ENCODE measurements at regions not wholly inside any gene's neighbourhood (a gene's known extent, or its start where the extent isn't known, plus 50 kb on each side); places are given as distances from the start of the nearest gene placed in this dataset.
"Not testable (repeated sequence)": the region's sequence is repeated elsewhere in the genome, so short reads cannot be mapped to it uniquely, and the experiment has no call there.

GRCh38 chr14:103186909-103187586 is 63.8 kb downstream of the TNFAIP2 start:
- DNase-seq, result no peak

- DNase-seq, result no peak
Observed at GRCh38 chr14:103187911-103188310, 64.7 kb downstream of the TNFAIP2 start.

- no peak for DNase-seq
Observed at GRCh38 chr14:103188810-103189480, 65.7 kb downstream of the TNFAIP2 start.

GRCh38 chr14:103189481-103190470 is 66.5 kb downstream of the TNFAIP2 start:
- no peak for DNase-seq

- DNase-seq, result no peak
Observed at GRCh38 chr14:103190741-103191140, 67.5 kb downstream of the TNFAIP2 start.

- DNase-seq, result no peak
Observed at GRCh38 chr14:103191844-103192243, 68.6 kb downstream of the TNFAIP2 start.

GRCh38 chr14:103192246-103192840 is 69.1 kb downstream of the TNFAIP2 start:
- DNase-seq, result no peak

- DNase-seq, result not testable (repeated sequence)
Observed at GRCh38 chr14:103192861-103193260, 69.6 kb downstream of the TNFAIP2 start.

GRCh38 chr14:103193491-103193890 is 70.2 kb downstream of the TNFAIP2 start:
- DNase-seq, result not testable (repeated sequence)

GRCh38 chr14:103194256-103195045 is 71.2 kb downstream of the TNFAIP2 start:
- DNase-seq, result no peak

GRCh38 chr14:103195828-103196615 is 72.8 kb downstream of the TNFAIP2 start:
- no peak for DNase-seq

- no peak for DNase-seq
Observed at GRCh38 chr14:103196716-103197115, 73.5 kb downstream of the TNFAIP2 start.

- DNase-seq, result no peak
Observed at GRCh38 chr14:103198131-103199105, 75.2 kb downstream of the TNFAIP2 start.

GRCh38 chr14:103199124-103199523 is 75.9 kb downstream of the TNFAIP2 start:
- no peak for DNase-seq

- no peak for DNase-seq
Observed at GRCh38 chr14:103201801-103202200, 78.5 kb downstream of the TNFAIP2 start.

GRCh38 chr14:103204852-103205540 is 81.7 kb downstream of the TNFAIP2 start:
- DNase-seq, result no peak

GRCh38 chr14:103205541-103205906 is 82.3 kb downstream of the TNFAIP2 start:
- DNase-seq, result no peak

- no peak for DNase-seq
Observed at GRCh38 chr14:103206023-103206481, 82.8 kb downstream of the TNFAIP2 start.

Measured in muscle of arm (tissue), 1 donor.